Adrenal gland (tissue), 9 donors: ENCODE measurements at regions not wholly inside any gene's neighbourhood (a gene's known extent, or its start where the extent isn't known, plus 50 kb on each side); places are given as distances from the start of the nearest gene placed in this dataset.

ENCODE experiments used
- DNase-seq, 7 donors: peaks; one replicate each; pipeline ENCODE4 v3.0.0-alpha.2; 2019 to 2020
- H3K27ac ChIP-seq, 5 donors: fragments of 200-600 bp; sonication (generic) in 4 of 5; 1 replicate in 3 of 5; 2 replicates in 2 of 5; pipeline versions ENCODE4 v1.5.1 to v1.8.0; 2016 to 2020; ENCODE audit warnings: mild to moderate bottlenecking in 1 of 5
- H3K27me3 ChIP-seq: fragments of 200-600 bp; 2 replicates; pipeline ENCODE4 v1.8.0; 2021
- H3K36me3 ChIP-seq, 2 donors: fragments of 200-600 bp; replicated peaks in 1 of 2; 1 replicate in 1 of 2; 2 replicates in 1 of 2; pipeline versions ENCODE4 v1.5.1 to v1.8.0; 2018 to 2022
- H3K4me1 ChIP-seq, 2 donors: fragments of 200-600 bp; replicated peaks in 1 of 2; 1 replicate in 1 of 2; 2 replicates in 1 of 2; pipeline versions ENCODE4 v1.5.1 to v1.8.0; 2018 to 2021
- H3K4me3 ChIP-seq, 4 donors: fragments of 200-600 bp; sonication (generic) in 3 of 4; one replicate each; pipeline ENCODE4 v1.5.1; 2016 to 2018
- H3K9me3 ChIP-seq, 3 donors: fragments of 200-600 bp; sonication (generic) in 1 of 3; replicated peaks in 1 of 3; 1 replicate in 2 of 3; 2 replicates in 1 of 3; pipeline versions ENCODE4 v1.5.1 to v1.8.0; 2016 to 2021
- POLR2A ChIP-seq, 2 donors: fragments of 450-650 bp; IDR thresholded peaks; one replicate each; pipeline ENCODE4 v1.6.1; 2017; ENCODE audit warnings: antibody characterized with exemption in 2 of 2, mild to moderate bottlenecking in 2 of 2, moderate library complexity in 1 of 2
- WGBS, 4 donors: extraction: QIAGEN DNeasy Blood & Tissue Kit in 2 of 4; methylation state at CpG; one replicate each; pipeline versions ENCODE4 v1.1.5 to v1.1.7; 2013 to 2017; 5-methylcytosine and 5-hydroxymethylcytosine counted together
- intact Hi-C, 2 donors: fragments of 100-400 bp; cut with DNase I; formaldehyde crosslinking; loops; one replicate each; pipeline versions ENCODE4 v1.14.1 to v1.15.0; 2022 to 2023
- TF ChIP-seq, protein P1 (sequence below), 6 experiments: fragments of 450-650 bp in 4 of 6; fragments of 200-600 bp in 2 of 6; sonication (generic) in 1 of 6; IDR thresholded peaks; 1 replicate in 5 of 6; 2 replicates in 1 of 6; pipeline versions ENCODE4 v1.5.1 to v1.8.0; 2016 to 2021; ENCODE audit warnings: antibody characterized with exemption in 6 of 6, mild to moderate bottlenecking in 2 of 6, moderate library complexity in 1 of 6
- donor health status: healthy with polysubstance abuse.
- donor health status: Bipolar disorder and iron deficiency.
- donor health status: DM: yes; HTN: yes; CAD: no.
- donor health status: DM: no; HTN: no; CAD: no.
- donor health status: DM: no; HTN: no; CAD: no.

DNA sequence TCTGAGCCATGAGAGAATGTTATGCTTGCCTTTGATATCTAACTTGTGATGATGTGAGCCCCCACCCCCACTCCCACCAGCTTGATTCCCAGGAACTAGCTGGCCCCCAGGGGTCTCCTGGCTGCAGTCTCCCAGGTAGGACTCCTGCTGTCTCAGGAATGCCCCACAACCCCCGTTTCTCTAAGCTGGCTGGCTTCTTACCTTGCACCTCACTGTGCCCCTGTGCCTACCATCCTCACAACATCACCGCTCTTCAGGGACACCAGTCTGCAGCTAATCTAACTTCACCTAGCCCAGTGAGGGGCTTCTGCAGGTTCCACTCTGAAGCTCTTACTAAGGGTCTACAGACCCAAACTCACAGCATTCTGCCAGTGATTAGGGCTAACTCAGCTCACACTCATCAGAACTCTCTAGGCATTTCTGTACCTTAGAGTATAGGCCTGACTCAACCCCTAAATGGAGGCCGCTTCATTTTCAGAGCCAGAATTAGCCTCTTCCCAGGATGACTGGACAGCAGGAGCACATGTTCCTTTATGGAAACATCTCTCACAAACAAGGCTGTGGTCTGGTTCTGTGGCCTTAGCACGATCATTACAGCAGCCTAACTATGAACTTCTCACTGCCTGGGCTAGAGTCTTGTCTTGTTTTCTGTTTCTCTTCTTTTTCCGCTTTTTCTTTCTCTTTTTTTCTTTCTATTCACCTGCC lies 72.8 kb upstream of the IFNG-AS1 start:
- WGBS, 4 donors, result 79 to 92% (median 86%) methylated on average over 5 of the region's 5 CpGs
- DNase-seq, result no peak
- no peaks in the 10 kb centered on the region for H3K27me3 ChIP-seq
- H3K4me3 ChIP-seq, result no peak overlapping the region
- TF ChIP-seq, protein P1, sequence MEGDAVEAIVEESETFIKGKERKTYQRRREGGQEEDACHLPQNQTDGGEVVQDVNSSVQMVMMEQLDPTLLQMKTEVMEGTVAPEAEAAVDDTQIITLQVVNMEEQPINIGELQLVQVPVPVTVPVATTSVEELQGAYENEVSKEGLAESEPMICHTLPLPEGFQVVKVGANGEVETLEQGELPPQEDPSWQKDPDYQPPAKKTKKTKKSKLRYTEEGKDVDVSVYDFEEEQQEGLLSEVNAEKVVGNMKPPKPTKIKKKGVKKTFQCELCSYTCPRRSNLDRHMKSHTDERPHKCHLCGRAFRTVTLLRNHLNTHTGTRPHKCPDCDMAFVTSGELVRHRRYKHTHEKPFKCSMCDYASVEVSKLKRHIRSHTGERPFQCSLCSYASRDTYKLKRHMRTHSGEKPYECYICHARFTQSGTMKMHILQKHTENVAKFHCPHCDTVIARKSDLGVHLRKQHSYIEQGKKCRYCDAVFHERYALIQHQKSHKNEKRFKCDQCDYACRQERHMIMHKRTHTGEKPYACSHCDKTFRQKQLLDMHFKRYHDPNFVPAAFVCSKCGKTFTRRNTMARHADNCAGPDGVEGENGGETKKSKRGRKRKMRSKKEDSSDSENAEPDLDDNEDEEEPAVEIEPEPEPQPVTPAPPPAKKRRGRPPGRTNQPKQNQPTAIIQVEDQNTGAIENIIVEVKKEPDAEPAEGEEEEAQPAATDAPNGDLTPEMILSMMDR (IDR thresholded peaks at IDR 0.05), result no peak
- TF ChIP-seq POLR2A (IDR thresholded peaks at IDR 0.05), result no peak
- H3K27ac ChIP-seq, result no peak overlapping the region
- no peaks in the 10 kb centered on the region for H3K36me3 ChIP-seq
- intact Hi-C loops, result no loop called here
- H3K4me1 ChIP-seq, result no peaks in the 10 kb centered on the region
- H3K9me3 ChIP-seq, result no peaks in the 10 kb centered on the region

DNA sequence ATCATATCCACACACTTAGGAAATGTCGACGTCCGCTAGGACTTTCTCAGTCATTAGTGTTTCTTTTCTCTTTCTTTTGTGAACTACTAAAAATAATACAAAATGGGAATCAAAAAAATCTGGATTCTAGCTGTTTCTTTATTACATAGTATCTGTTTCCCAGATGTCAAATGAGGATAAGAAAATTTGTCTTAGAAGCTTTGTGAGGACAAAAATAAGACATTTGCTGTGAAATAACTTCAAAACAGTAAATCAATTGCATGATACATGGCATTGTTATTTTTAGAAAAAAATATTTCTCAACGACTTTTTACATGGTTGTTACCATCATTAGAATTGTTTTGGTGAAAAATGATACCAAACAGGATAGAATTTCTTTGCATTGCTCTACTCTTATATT lies 71.4 kb upstream of the IFNG-AS1 start:
- no peaks in the 10 kb centered on the region for H3K9me3 ChIP-seq
- H3K27me3 ChIP-seq, result no peaks in the 10 kb centered on the region
- WGBS, 4 donors, result 53 to 73% (median 63%) methylated on average over 4 of the region's 4 CpGs
- intact Hi-C loops, result no loop called here
- no peak for TF ChIP-seq POLR2A (IDR thresholded peaks at IDR 0.05)
- TF ChIP-seq, protein P1 (IDR thresholded peaks at IDR 0.05), result no peak
- H3K4me3 ChIP-seq, result no peak overlapping the region
- DNase-seq, result no peak
- H3K36me3 ChIP-seq, result no peaks in the 10 kb centered on the region
- no peak overlapping the region for H3K27ac ChIP-seq
- H3K4me1 ChIP-seq, result no peaks in the 10 kb centered on the region

- 88 to 91% (median 90%) methylated on average over 4 of the region's 4 CpGs for WGBS, 4 donors
- Histone ChIP-seq H3K36me3 (no peaks in the 10 kb centered on the region), H3K27me3 (no peaks in the 10 kb centered on the region), H3K27ac (no peak overlapping the region), H3K9me3 (no peaks in the 10 kb centered on the region), H3K4me3 (no peak overlapping the region), H3K4me1 (no peaks in the 10 kb centered on the region)
- TF ChIP-seq, protein P1 (IDR thresholded peaks at IDR 0.05), result no peak
- TF ChIP-seq POLR2A (IDR thresholded peaks at IDR 0.05), result no peak
- intact Hi-C loops, result no loop called here
- DNase-seq, result no peak
Measured at GRCh38 chr12:67918441-67918840, 70.8 kb upstream of the IFNG-AS1 start.

DNA sequence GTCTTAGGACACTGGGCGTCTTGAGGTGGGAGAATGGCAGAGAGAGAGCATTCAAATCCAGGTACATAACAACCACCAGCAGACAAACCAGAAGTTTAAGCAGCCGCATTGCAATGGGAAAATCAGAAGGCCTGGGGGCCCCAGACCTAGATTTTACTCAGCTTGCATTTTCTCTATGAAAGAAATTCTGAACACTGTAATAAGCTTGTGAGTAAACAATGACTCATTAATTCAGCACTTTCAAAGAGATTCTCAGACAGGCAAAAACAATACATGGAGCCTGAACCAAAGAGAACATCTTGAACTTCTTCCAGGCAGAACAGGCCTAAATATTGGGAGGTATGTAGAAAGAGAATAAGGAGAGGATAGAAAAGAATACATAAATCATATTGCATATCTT lies 69.8 kb upstream of the IFNG-AS1 start:
- Histone ChIP-seq H3K36me3 (no peaks in the 10 kb centered on the region), H3K4me3 (no peak overlapping the region), H3K27ac (no peak overlapping the region), H3K4me1 (no peaks in the 10 kb centered on the region), H3K9me3 (no peaks in the 10 kb centered on the region), H3K27me3 (no peaks in the 10 kb centered on the region)
- no peak for DNase-seq
- intact Hi-C loops, result no loop called here
- WGBS, 4 donors, result 84 to 98% (median 89%) methylated on average over 2 of the region's 2 CpGs
- no peak for TF ChIP-seq POLR2A (IDR thresholded peaks at IDR 0.05)
- TF ChIP-seq, protein P1 (IDR thresholded peaks at IDR 0.05), result no peak
